ENCODE measurements at regions not wholly inside any gene's neighbourhood (a gene's known extent, or its start where the extent isn't known, plus 50 kb on each side); places are given as distances from the start of the nearest gene placed in this dataset.
"Not testable (repeated sequence)": the region's sequence is repeated elsewhere in the genome, so short reads cannot be mapped to it uniquely, and the experiment has no call there.

- no peak for TF ChIP-seq CTCF (conservative IDR thresholded peaks at IDR 0.05; ENCODE audit: low read depth, low read length)
- DNase-seq (ENCODE audit: low read depth): no peak
- no peak overlapping the region for H3K4me3 ChIP-seq (ENCODE audit: low read depth, low read length)
These were observed 301.9 kb upstream of the TAC1 start for GRCh38 chr7:97430006-97430405.

- no peak for TF ChIP-seq CTCF (conservative IDR thresholded peaks at IDR 0.05; ENCODE audit: low read depth, low read length)
- no peak overlapping the region for H3K4me3 ChIP-seq (ENCODE audit: low read depth, low read length)
- DNase-seq (ENCODE audit: low read depth): peak; percentile 0
These were observed 292.2 kb upstream of the TAC1 start for GRCh38 chr7:97439637-97440214.

GRCh38 chr7:97446361-97446760, 285.5 kb upstream of the TAC1 start:
- DNase-seq (ENCODE audit: low read depth): no peak
- H3K4me3 ChIP-seq (ENCODE audit: low read depth, low read length): no peak overlapping the region
- TF ChIP-seq CTCF (conservative IDR thresholded peaks at IDR 0.05; ENCODE audit: low read depth, low read length): no peak

GRCh38 chr7:97449448-97449847, 282.4 kb upstream of the TAC1 start:
- not testable (repeated sequence) for DNase-seq (ENCODE audit: low read depth); H3K4me3 ChIP-seq (ENCODE audit: low read depth, low read length)

GRCh38 chr7:97450516-97450915, 281.4 kb upstream of the TAC1 start:
- no peak overlapping the region for H3K4me3 ChIP-seq (ENCODE audit: low read depth, low read length)
- no peak for DNase-seq (ENCODE audit: low read depth)
- TF ChIP-seq CTCF (conservative IDR thresholded peaks at IDR 0.05; ENCODE audit: low read depth, low read length): no peak

- TF ChIP-seq CTCF (conservative IDR thresholded peaks at IDR 0.05; ENCODE audit: low read depth, low read length): no peak
- DNase-seq (ENCODE audit: low read depth): no peak
- no peak overlapping the region for H3K4me3 ChIP-seq (ENCODE audit: low read depth, low read length)
These were observed 277.2 kb upstream of the TAC1 start for GRCh38 chr7:97454636-97455035.

- no peak overlapping the region for H3K4me3 ChIP-seq (ENCODE audit: low read depth, low read length)
- TF ChIP-seq CTCF (conservative IDR thresholded peaks at IDR 0.05; ENCODE audit: low read depth, low read length): no peak
- no peak for DNase-seq (ENCODE audit: low read depth)
These were observed 274.8 kb upstream of the TAC1 start for GRCh38 chr7:97457054-97457453.
